Keratinocyte (primary cell): ENCODE measurements at regions not wholly inside any gene's neighbourhood (a gene's known extent, or its start where the extent isn't known, plus 50 kb on each side); places are given as distances from the start of the nearest gene placed in this dataset.

Source experiments
- CTCF ChIP-seq, 3 experiments: IDR thresholded peaks in 1 of 3; conservative IDR thresholded peaks in 1 of 3; optimal IDR thresholded peaks in 1 of 3; 2 replicates in 2 of 3; 3 replicates in 1 of 3; pipeline versions ENCODE3 to v1.5.1; 2011; ENCODE audit warnings: low read length in 3 of 3, mild to moderate bottlenecking in 3 of 3, moderate library complexity in 2 of 3, control low read depth in 1 of 3, inconsistent platforms in 1 of 3; ENCODE audit not compliant: insufficient read depth in 2 of 3; ENCODE audit errors: extremely low read depth in 1 of 3
- EZH2 ChIP-seq: IDR thresholded peaks from one replicate; pipeline ENCODE4 v1.6.1; 2012; ENCODE audit warnings: inconsistent platforms, mild to moderate bottlenecking, low read length, moderate library complexity

DNA sequence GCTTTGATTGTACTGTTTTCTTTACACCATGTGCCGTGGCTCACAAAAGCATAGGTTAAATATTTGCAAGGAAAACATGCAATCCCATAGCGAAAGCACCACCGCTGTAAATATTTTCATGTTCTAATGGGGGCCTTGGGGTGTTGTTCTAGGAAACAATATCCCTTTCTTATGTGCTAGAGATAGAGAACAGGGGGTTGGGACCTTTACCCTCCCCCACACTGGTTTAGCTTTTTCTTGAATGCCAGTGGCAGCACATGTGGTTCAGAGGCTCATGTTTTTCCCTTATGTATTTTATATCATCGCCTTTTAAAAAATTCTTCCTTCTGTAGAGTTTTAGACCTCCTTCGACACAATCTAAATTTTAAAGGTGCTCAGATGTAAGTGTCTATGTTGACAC is 422.6 kb upstream of the TENM3 start:
- no peak for TF ChIP-seq CTCF (optimal IDR thresholded peaks at IDR 0.05 in 1 of 3, IDR thresholded peaks at IDR 0.05 in 1 of 3, conservative IDR thresholded peaks at IDR 0.05 in 1 of 3; ENCODE audit: extremely low read depth in 1 of 3, insufficient read depth in 2 of 3, low read length in 3 of 3)
- TF ChIP-seq EZH2 = no peak
